ENCODE measurements at regions not wholly inside any gene's neighbourhood (a gene's known extent, or its start where the extent isn't known, plus 50 kb on each side); places are given as distances from the start of the nearest gene placed in this dataset.

DNA sequence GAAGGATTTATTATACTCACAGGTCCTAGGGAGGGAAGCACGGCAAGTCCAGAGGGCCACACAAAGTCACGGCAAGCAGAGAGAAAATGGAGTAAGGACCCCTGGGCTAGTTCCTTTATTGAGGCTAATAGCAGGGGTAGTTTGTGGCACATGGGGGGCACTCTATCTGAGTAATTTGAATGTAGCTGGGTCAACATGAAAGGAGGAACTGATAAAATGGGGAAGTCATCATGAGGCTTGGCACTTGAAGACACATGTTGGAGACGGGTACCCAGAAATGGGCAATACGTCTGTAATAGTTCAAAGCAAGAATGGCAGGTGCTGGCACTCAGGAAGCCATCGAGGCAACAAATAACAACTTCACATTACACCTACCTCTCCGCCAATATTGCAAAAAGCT lies 1136.4 kb downstream of the MRPL39 start:
- Histone ChIP-seq H3K27me3 (ENCODE audit: control insufficient read depth in 1 of 2, insufficient read depth in 1 of 2, low read length in 2 of 2) (no peaks in the 10 kb centered on the region), H2AK5ac (ENCODE audit: low read length, severe bottlenecking) (no peak overlapping the region), H3K4me3 (ENCODE audit: insufficient read depth in 1 of 2, low read depth in 1 of 2, low read length in 2 of 2) (no peak overlapping the region), H3K27ac (ENCODE audit: low read length, poor library complexity, severe bottlenecking) (no peak overlapping the region), H3K23ac (ENCODE audit: low read length in 2 of 2) (no peak overlapping the region), H3K14ac (ENCODE audit: low read length in 2 of 2) (no peak overlapping the region), H2BK15ac (ENCODE audit: low read depth, poor library complexity, severe bottlenecking) (no peak overlapping the region), H3K4ac (ENCODE audit: low read depth in 1 of 2, low read length in 2 of 2) (no peak overlapping the region), H2AFZ (ENCODE audit: low read depth, low read length) (no peak overlapping the region), H3K36me3 (ENCODE audit: control insufficient read depth in 1 of 2, insufficient read depth in 2 of 2, low read depth in 1 of 2, low read length in 2 of 2) (no peaks in the 10 kb centered on the region), H2BK120ac (ENCODE audit: low read depth, low read length) (no peak overlapping the region), H4K8ac (ENCODE audit: low read length) (no peak overlapping the region), H2BK12ac (ENCODE audit: low read length in 2 of 2) (no peak overlapping the region), H3K18ac (ENCODE audit: low read depth in 1 of 2, low read length in 2 of 2) (no peak overlapping the region), H3K4me2 (ENCODE audit: low read length, poor library complexity, severe bottlenecking) (no peak overlapping the region), H3K4me1 (ENCODE audit: control insufficient read depth, insufficient read depth, low read depth, low read length) (no peaks in the 10 kb centered on the region), H3K9ac (ENCODE audit: low read length) (no peak overlapping the region), H4K91ac (ENCODE audit: low read length) (no peak overlapping the region), H2BK5ac (ENCODE audit: low read depth, low read length, poor library complexity, severe bottlenecking) (no peak overlapping the region), H3K79me1 (replicated peaks; ENCODE audit: low read length, poor library complexity, severe bottlenecking) (no peaks in the 10 kb centered on the region), H3K9me3 (ENCODE audit: control insufficient read depth, low read length) (no peaks in the 10 kb centered on the region)
- 59% methylated on average over 4 of the region's 6 CpGs for WGBS
- no peak for DNase-seq

DNA sequence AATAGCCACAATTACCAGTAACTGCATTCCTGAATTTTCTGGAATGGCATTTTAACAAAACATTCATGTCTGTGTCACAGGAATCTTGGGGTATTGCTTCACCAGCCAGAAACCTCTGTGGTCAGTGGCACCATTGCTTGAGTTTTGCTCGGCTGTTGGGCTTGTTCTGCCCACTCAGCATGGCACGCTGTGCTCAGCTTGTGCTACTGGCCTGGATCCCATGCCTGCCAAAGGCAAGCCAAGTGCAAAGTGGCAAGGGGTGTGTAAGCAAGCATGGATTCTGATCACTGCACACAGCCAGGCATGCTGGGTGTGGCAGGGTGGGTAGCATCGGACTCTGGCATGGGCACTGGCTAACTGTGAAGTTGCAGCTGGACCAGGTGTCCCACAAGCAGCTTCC lies 1150.9 kb downstream of the MRPL39 start:
- Histone ChIP-seq H3K14ac (ENCODE audit: low read length in 2 of 2) (no peak overlapping the region), H3K9me3 (ENCODE audit: control insufficient read depth, low read length) (no peaks in the 10 kb centered on the region), H3K4ac (ENCODE audit: low read depth in 1 of 2, low read length in 2 of 2) (no peak overlapping the region), H3K36me3 (ENCODE audit: control insufficient read depth in 1 of 2, insufficient read depth in 2 of 2, low read depth in 1 of 2, low read length in 2 of 2) (no peaks in the 10 kb centered on the region), H4K8ac (ENCODE audit: low read length) (no peak overlapping the region), H3K27me3 (ENCODE audit: control insufficient read depth in 1 of 2, insufficient read depth in 1 of 2, low read length in 2 of 2) (no peaks in the 10 kb centered on the region), H3K4me2 (ENCODE audit: low read length, poor library complexity, severe bottlenecking) (no peak overlapping the region), H3K9ac (ENCODE audit: low read length) (no peak overlapping the region), H2AK5ac (ENCODE audit: low read length, severe bottlenecking) (no peak overlapping the region), H4K91ac (ENCODE audit: low read length) (no peak overlapping the region), H2BK15ac (ENCODE audit: low read depth, poor library complexity, severe bottlenecking) (no peak overlapping the region), H2BK5ac (ENCODE audit: low read depth, low read length, poor library complexity, severe bottlenecking) (no peak overlapping the region), H3K23ac (ENCODE audit: low read length in 2 of 2) (no peak overlapping the region), H3K18ac (ENCODE audit: low read depth in 1 of 2, low read length in 2 of 2) (no peak overlapping the region), H2AFZ (ENCODE audit: low read depth, low read length) (no peak overlapping the region), H2BK120ac (ENCODE audit: low read depth, low read length) (no peak overlapping the region), H3K4me1 (ENCODE audit: control insufficient read depth, insufficient read depth, low read depth, low read length) (no peaks in the 10 kb centered on the region), H3K4me3 (ENCODE audit: insufficient read depth in 1 of 2, low read depth in 1 of 2, low read length in 2 of 2) (no peak overlapping the region), H3K27ac (ENCODE audit: low read length, poor library complexity, severe bottlenecking) (no peak overlapping the region), H2BK12ac (ENCODE audit: low read length in 2 of 2) (no peak overlapping the region), H3K79me1 (replicated peaks; ENCODE audit: low read length, poor library complexity, severe bottlenecking) (no peaks in the 10 kb centered on the region)
- no peak for DNase-seq
- 61% methylated on average over 3 of the region's 3 CpGs for WGBS

DNA sequence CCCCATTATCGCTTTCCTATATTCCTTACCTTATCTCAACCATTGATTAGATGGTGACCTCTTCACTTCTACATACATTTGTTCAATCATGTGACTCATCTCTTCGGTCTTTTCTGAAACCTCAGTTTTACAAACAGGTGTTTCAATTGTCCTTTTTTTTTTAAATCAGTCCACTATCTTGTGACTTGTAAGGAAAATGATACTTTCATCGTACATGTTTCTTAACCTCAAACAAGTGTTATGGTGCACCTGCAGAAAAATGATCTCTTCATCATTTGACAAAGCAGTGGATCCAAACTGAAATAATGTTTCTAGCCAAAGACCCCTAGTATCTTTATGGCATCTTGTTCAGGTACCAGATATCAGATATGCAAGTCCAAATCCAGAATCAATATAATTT lies 1157.2 kb downstream of the MRPL39 start:
- Histone ChIP-seq H4K8ac (ENCODE audit: low read length) (no peak overlapping the region), H3K4me1 (ENCODE audit: control insufficient read depth, insufficient read depth, low read depth, low read length) (no peaks in the 10 kb centered on the region), H3K27ac (ENCODE audit: low read length, poor library complexity, severe bottlenecking) (no peak overlapping the region), H3K4me3 (ENCODE audit: insufficient read depth in 1 of 2, low read depth in 1 of 2, low read length in 2 of 2) (no peak overlapping the region), H3K9me3 (ENCODE audit: control insufficient read depth, low read length) (no peaks in the 10 kb centered on the region), H3K14ac (ENCODE audit: low read length in 2 of 2) (no peak overlapping the region), H2AK5ac (ENCODE audit: low read length, severe bottlenecking) (no peak overlapping the region), H2BK5ac (ENCODE audit: low read depth, low read length, poor library complexity, severe bottlenecking) (no peak overlapping the region), H3K4me2 (ENCODE audit: low read length, poor library complexity, severe bottlenecking) (no peak overlapping the region), H3K18ac (ENCODE audit: low read depth in 1 of 2, low read length in 2 of 2) (no peak overlapping the region), H3K79me1 (replicated peaks; ENCODE audit: low read length, poor library complexity, severe bottlenecking) (no peaks in the 10 kb centered on the region), H2BK15ac (ENCODE audit: low read depth, poor library complexity, severe bottlenecking) (no peak overlapping the region), H3K23ac (ENCODE audit: low read length in 2 of 2) (no peak overlapping the region), H2BK12ac (ENCODE audit: low read length in 2 of 2) (no peak overlapping the region), H2BK120ac (ENCODE audit: low read depth, low read length) (no peak overlapping the region), H4K91ac (ENCODE audit: low read length) (no peak overlapping the region), H2AFZ (ENCODE audit: low read depth, low read length) (no peak overlapping the region), H3K27me3 (ENCODE audit: control insufficient read depth in 1 of 2, insufficient read depth in 1 of 2, low read length in 2 of 2) (no peaks in the 10 kb centered on the region), H3K36me3 (ENCODE audit: control insufficient read depth in 1 of 2, insufficient read depth in 2 of 2, low read depth in 1 of 2, low read length in 2 of 2) (no peaks in the 10 kb centered on the region), H3K9ac (ENCODE audit: low read length) (no peak overlapping the region), H3K4ac (ENCODE audit: low read depth in 1 of 2, low read length in 2 of 2) (no peak overlapping the region)
- no peak for DNase-seq
- WGBS = 56% methylated on average over 3 of the region's 3 CpGs

DNA sequence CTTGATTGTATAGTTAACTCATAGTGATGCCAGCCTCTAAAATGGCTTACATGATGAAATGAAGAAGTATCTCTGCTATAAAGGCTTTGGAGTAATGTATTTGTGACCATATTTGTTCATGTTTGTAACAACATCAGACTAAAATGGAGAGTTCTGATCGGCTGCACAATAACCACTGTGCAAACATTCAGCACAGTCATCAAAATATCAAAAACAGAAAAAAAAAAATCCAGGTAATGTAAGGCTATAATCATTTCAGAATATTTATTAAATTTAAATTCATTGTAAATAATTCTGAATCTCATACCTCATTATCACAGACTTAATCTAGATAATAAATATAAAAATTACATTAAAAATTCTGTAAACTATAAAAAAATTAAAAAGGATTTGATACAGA lies 1161.8 kb downstream of the MRPL39 start:
- Histone ChIP-seq H4K91ac (ENCODE audit: low read length) (no peak overlapping the region), H4K8ac (ENCODE audit: low read length) (no peak overlapping the region), H3K4me2 (ENCODE audit: low read length, poor library complexity, severe bottlenecking) (no peak overlapping the region), H3K14ac (ENCODE audit: low read length in 2 of 2) (no peak overlapping the region), H3K18ac (ENCODE audit: low read depth in 1 of 2, low read length in 2 of 2) (no peak overlapping the region), H2AFZ (ENCODE audit: low read depth, low read length) (no peak overlapping the region), H2BK15ac (ENCODE audit: low read depth, poor library complexity, severe bottlenecking) (no peak overlapping the region), H2BK120ac (ENCODE audit: low read depth, low read length) (no peak overlapping the region), H3K4me3 (ENCODE audit: insufficient read depth in 1 of 2, low read depth in 1 of 2, low read length in 2 of 2) (no peak overlapping the region), H3K79me1 (replicated peaks; ENCODE audit: low read length, poor library complexity, severe bottlenecking) (no peaks in the 10 kb centered on the region), H2AK5ac (ENCODE audit: low read length, severe bottlenecking) (no peak overlapping the region), H2BK12ac (ENCODE audit: low read length in 2 of 2) (no peak overlapping the region), H3K4ac (ENCODE audit: low read depth in 1 of 2, low read length in 2 of 2) (no peak overlapping the region), H3K27me3 (ENCODE audit: control insufficient read depth in 1 of 2, insufficient read depth in 1 of 2, low read length in 2 of 2) (no peaks in the 10 kb centered on the region), H2BK5ac (ENCODE audit: low read depth, low read length, poor library complexity, severe bottlenecking) (no peak overlapping the region), H3K27ac (ENCODE audit: low read length, poor library complexity, severe bottlenecking) (no peak overlapping the region), H3K9ac (ENCODE audit: low read length) (no peak overlapping the region), H3K23ac (ENCODE audit: low read length in 2 of 2) (no peak overlapping the region), H3K36me3 (ENCODE audit: control insufficient read depth in 1 of 2, insufficient read depth in 2 of 2, low read depth in 1 of 2, low read length in 2 of 2) (no peaks in the 10 kb centered on the region), H3K4me1 (ENCODE audit: control insufficient read depth, insufficient read depth, low read depth, low read length) (no peaks in the 10 kb centered on the region), H3K9me3 (ENCODE audit: control insufficient read depth, low read length) (no peaks in the 10 kb centered on the region)
- WGBS = no CpG with 5 or more reads among the region's 1 CpG
- no peak for DNase-seq

Measured in mesenchymal stem cell (in vitro differentiated cells and primary cell).